Stomach smooth muscle (tissue), 2 donors: ENCODE measurements at regions not wholly inside any gene's neighbourhood (a gene's known extent, or its start where the extent isn't known, plus 50 kb on each side); places are given as distances from the start of the nearest gene placed in this dataset.

ENCODE experiments used
- H3K27ac ChIP-seq: one replicate; pipeline ENCODE4 v1.7.0; 2013; ENCODE audit warnings: mild to moderate bottlenecking, low read length, inconsistent platforms
- H3K27me3 ChIP-seq, 2 donors: one replicate each; pipeline ENCODE4 v1.7.0; 2013; ENCODE audit warnings: low read length in 2 of 2; ENCODE audit not compliant: insufficient read depth in 2 of 2, control insufficient read depth in 1 of 2
- H3K36me3 ChIP-seq, 2 donors: one replicate each; pipeline ENCODE4 v1.7.0; 2013; ENCODE audit warnings: low read length in 2 of 2; ENCODE audit not compliant: control insufficient read depth in 2 of 2, insufficient read depth in 2 of 2
- H3K4me1 ChIP-seq: one replicate; pipeline ENCODE4 v1.7.0; 2013; ENCODE audit warnings: low read length; ENCODE audit not compliant: control insufficient read depth, insufficient read depth
- H3K4me3 ChIP-seq, 2 donors: one replicate each; pipeline ENCODE4 v1.7.0; 2013; ENCODE audit warnings: low read length in 2 of 2
- H3K9ac ChIP-seq, 2 donors: one replicate each; pipeline ENCODE4 v1.7.0; 2013; ENCODE audit warnings: low read length in 2 of 2, mild to moderate bottlenecking in 1 of 2
- H3K9me3 ChIP-seq, 2 donors: one replicate each; pipeline ENCODE4 v1.7.0; 2013; ENCODE audit warnings: low read length in 2 of 2; ENCODE audit not compliant: control insufficient read depth in 2 of 2
- donor health status: healthy.
- donor health status: Pancreatic carcinoma.

DNA sequence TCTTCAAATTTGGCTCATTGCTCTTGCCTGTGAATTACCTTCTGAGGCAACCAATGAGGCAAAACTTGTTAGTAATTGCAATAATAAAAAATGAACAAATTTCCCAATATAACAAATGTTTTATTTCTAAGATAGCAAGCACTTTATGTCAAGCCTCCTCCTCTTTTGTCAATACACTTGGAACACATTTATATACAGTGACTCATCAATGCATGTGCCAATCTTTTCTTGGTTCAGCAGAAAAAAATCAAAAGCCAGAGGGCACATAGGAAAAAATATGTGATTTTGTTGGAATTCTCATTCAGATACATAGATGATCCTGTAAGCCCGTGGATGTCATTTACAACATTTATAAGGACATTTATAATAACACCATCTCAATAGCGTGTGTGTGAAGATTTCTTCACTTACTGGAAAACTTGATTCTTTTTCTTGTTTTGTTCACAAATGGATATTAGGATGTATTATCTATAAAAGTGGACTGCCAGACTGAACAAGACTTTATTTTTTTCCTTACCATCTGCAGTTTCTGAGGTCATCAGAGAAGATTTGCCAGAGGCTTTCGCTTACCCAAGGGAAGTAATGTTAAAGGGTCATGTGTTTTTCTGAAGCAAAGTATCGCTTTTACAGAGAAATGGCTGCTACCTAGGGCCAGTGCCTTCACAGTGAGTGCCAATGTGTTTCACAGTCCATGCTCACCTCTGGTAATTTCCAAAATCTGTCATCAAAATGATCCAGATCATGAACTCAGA lies 645.7 kb upstream of the PTBP2 start:
- no peak overlapping the region for H3K9ac ChIP-seq
- no peaks in the 10 kb centered on the region for H3K27me3 ChIP-seq
- H3K27ac ChIP-seq = no peak overlapping the region
- H3K4me3 ChIP-seq = no peak overlapping the region
- no peaks in the 10 kb centered on the region for H3K36me3 ChIP-seq
- H3K4me1 ChIP-seq = no peaks in the 10 kb centered on the region
- no peaks in the 10 kb centered on the region for H3K9me3 ChIP-seq

DNA sequence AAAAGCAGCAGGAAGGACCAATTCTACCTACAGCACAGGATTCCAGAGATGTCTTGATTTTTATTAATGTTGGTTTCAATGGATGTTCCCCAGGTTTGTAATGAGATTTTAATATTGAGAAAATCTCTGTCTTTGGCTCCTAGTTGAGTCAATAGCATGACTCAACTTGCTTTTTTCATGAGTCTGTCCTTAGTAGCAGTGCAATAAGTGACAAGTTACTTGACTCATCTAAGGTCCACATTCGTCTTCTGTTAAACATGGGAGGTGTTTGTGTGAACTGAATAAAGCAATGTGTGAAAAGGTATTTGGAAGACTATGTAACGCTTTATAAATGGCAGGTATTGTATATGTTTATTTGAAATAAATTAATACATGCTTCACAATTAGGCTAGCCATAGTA lies 645.0 kb upstream of the PTBP2 start:
- H3K4me1 ChIP-seq = no peaks in the 10 kb centered on the region
- no peak overlapping the region for H3K9ac ChIP-seq
- no peaks in the 10 kb centered on the region for H3K27me3 ChIP-seq
- no peak overlapping the region for H3K27ac ChIP-seq
- no peaks in the 10 kb centered on the region for H3K9me3 ChIP-seq
- no peak overlapping the region for H3K4me3 ChIP-seq
- no peaks in the 10 kb centered on the region for H3K36me3 ChIP-seq

- Histone ChIP-seq H3K27me3 (no peaks in the 10 kb centered on the region), H3K4me1 (no peaks in the 10 kb centered on the region), H3K36me3 (no peaks in the 10 kb centered on the region), H3K9me3 (no peaks in the 10 kb centered on the region), H3K4me3 (no peak overlapping the region), H3K9ac (no peak overlapping the region), H3K27ac (no peak overlapping the region)
Observed at GRCh38 chr1:96079581-96079980, 642.0 kb upstream of the PTBP2 start.

GRCh38 chr1:96080925-96081324 lies 640.7 kb upstream of the PTBP2 start:
- Histone ChIP-seq H3K9ac (no peak overlapping the region), H3K4me3 (no peak overlapping the region), H3K27ac (no peak overlapping the region), H3K36me3 (no peaks in the 10 kb centered on the region), H3K4me1 (no peaks in the 10 kb centered on the region), H3K9me3 (no peaks in the 10 kb centered on the region), H3K27me3 (no peaks in the 10 kb centered on the region)

DNA sequence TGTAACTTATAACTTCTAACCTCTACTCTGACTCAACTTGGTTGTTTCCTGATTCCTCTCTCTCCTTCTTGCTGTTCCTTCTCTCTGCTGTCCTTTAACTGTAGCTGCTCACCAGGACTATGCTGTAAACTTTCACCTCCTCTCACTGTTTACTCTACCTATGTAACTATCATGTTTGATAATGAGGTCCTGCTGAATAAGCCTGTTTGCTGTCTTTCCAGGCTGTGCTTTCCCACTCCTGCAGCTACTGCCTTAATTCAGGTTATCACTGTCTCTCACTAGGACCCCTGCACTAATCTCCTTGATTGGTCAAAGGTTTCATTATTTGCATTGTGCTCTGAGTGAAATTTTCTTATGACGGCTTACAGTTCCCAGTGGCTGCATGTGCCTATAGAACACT lies 633.9 kb upstream of the PTBP2 start:
- H3K9ac ChIP-seq = no peak overlapping the region
- no peaks in the 10 kb centered on the region for H3K36me3 ChIP-seq
- no peaks in the 10 kb centered on the region for H3K27me3 ChIP-seq

GRCh38 chr1:96090134-96090533 lies 631.5 kb upstream of the PTBP2 start:
- Histone ChIP-seq H3K36me3 (no peaks in the 10 kb centered on the region), H3K27me3 (no peaks in the 10 kb centered on the region), H3K4me1 (no peaks in the 10 kb centered on the region), H3K9ac (no peak overlapping the region), H3K9me3 (no peaks in the 10 kb centered on the region), H3K4me3 (no peak overlapping the region), H3K27ac (no peak overlapping the region)

More for the DNA sequence above, 633.9 kb upstream of the PTBP2 start:
- no peak overlapping the region for H3K27ac ChIP-seq
- H3K9me3 ChIP-seq = no peaks in the 10 kb centered on the region
- no peak overlapping the region for H3K4me3 ChIP-seq
- no peaks in the 10 kb centered on the region for H3K4me1 ChIP-seq

- H3K9ac ChIP-seq = no peak overlapping the region
- H3K9me3 ChIP-seq = no peaks in the 10 kb centered on the region
- no peaks in the 10 kb centered on the region for H3K36me3 ChIP-seq
- no peak overlapping the region for H3K4me3 ChIP-seq
- H3K27ac ChIP-seq = no peak overlapping the region
- H3K27me3 ChIP-seq = no peaks in the 10 kb centered on the region
- no peaks in the 10 kb centered on the region for H3K4me1 ChIP-seq
Observed at GRCh38 chr1:96095849-96096612, 625.6 kb upstream of the PTBP2 start.

- Histone ChIP-seq H3K4me1 (no peaks in the 10 kb centered on the region), H3K36me3 (no peaks in the 10 kb centered on the region), H3K9ac (no peak overlapping the region), H3K27ac (no peak overlapping the region), H3K4me3 (no peak overlapping the region), H3K27me3 (no peaks in the 10 kb centered on the region), H3K9me3 (no peaks in the 10 kb centered on the region)
Observed at GRCh38 chr1:96096613-96097321, 624.8 kb upstream of the PTBP2 start.

- Histone ChIP-seq H3K4me1 (no peaks in the 10 kb centered on the region), H3K36me3 (no peaks in the 10 kb centered on the region), H3K27ac (no peak overlapping the region), H3K4me3 (no peak overlapping the region), H3K27me3 (no peaks in the 10 kb centered on the region), H3K9ac (no peak overlapping the region), H3K9me3 (no peaks in the 10 kb centered on the region)
Observed at GRCh38 chr1:96104506-96104905, 617.1 kb upstream of the PTBP2 start.

DNA sequence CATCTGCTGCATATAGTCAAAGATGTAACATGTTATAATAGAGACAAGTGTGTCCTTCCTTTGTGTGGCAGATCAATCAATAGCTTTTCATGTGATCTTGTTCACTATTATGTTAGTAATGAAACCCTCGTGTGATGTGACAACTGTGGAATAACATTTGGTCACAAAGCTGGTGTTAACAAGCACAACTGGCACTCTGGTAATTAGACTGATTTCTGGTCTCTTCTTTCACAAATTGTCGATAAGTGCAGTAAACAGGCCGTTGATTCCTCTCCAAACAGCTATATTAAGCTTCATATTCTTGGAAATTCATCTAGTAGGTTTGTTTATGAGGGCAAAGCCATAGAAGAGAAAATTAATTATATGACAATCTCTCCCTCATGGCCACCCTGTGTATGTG lies 616.7 kb upstream of the PTBP2 start:
- Histone ChIP-seq H3K4me1 (no peaks in the 10 kb centered on the region), H3K4me3 (no peak overlapping the region), H3K36me3 (no peaks in the 10 kb centered on the region), H3K27me3 (no peaks in the 10 kb centered on the region), H3K9ac (no peak overlapping the region), H3K9me3 (no peaks in the 10 kb centered on the region), H3K27ac (no peak overlapping the region)
